HEK293T (cell line): ENCODE measurements at regions not wholly inside any gene's neighbourhood (a gene's known extent, or its start where the extent isn't known, plus 50 kb on each side); places are given as distances from the start of the nearest gene placed in this dataset.
"Not testable (repeated sequence)": the region's sequence is repeated elsewhere in the genome, so short reads cannot be mapped to it uniquely, and the experiment has no call there.

Experiments
- ARNT ChIP-seq: fragments of 450-650 bp; IDR thresholded peaks from 2 replicates; pipeline ENCODE4 v1.6.1; 2017; ENCODE audit warnings: mild to moderate bottlenecking
- BHLHE40 ChIP-seq: fragments of 450-650 bp; IDR thresholded peaks from 2 replicates; pipeline ENCODE4 v1.6.1; 2016; ENCODE audit warnings: mild to moderate bottlenecking, moderate library complexity, borderline replicate concordance
- ELF4 ChIP-seq: fragments of 450-650 bp; IDR thresholded peaks from 2 replicates; pipeline ENCODE4 v1.6.1; 2017; ENCODE audit warnings: antibody characterized with exemption
- FOXA1 ChIP-seq: fragments of 450-650 bp; IDR thresholded peaks from 2 replicates; pipeline ENCODE4 v1.6.1; 2016; ENCODE audit warnings: mild to moderate bottlenecking
- FOXK2 ChIP-seq: fragments of 450-650 bp; IDR thresholded peaks from 2 replicates; pipeline ENCODE4 v1.6.1; 2016; ENCODE audit warnings: mild to moderate bottlenecking
- FOXM1 ChIP-seq: fragments of 450-650 bp; IDR thresholded peaks from 2 replicates; pipeline ENCODE4 v1.6.1; 2017; ENCODE audit warnings: mild to moderate bottlenecking, borderline replicate concordance
- HDGF ChIP-seq: fragments of 450-650 bp; IDR thresholded peaks from 2 replicates; pipeline ENCODE4 v1.6.1; 2017; ENCODE audit warnings: antibody characterized with exemption, borderline replicate concordance
- LEF1 ChIP-seq: fragments of 450-650 bp; IDR thresholded peaks from 2 replicates; pipeline ENCODE4 v1.6.1; 2017; ENCODE audit warnings: mild to moderate bottlenecking, borderline replicate concordance
- SP1 ChIP-seq: fragments of 450-650 bp; IDR thresholded peaks from 2 replicates; pipeline ENCODE4 v1.6.1; 2017
- SUZ12 ChIP-seq: fragments of 450-650 bp; IDR thresholded peaks from 2 replicates; pipeline ENCODE4 v1.6.1; 2016; ENCODE audit warnings: mild to moderate bottlenecking
- TARDBP ChIP-seq: fragments of 450-650 bp; IDR thresholded peaks from 2 replicates; pipeline ENCODE4 v1.6.1; 2016
- ZNF384 ChIP-seq: fragments of 450-650 bp; IDR thresholded peaks from 2 replicates; pipeline ENCODE4 v1.6.1; 2016
- TF ChIP-seq, protein P1 (sequence below): fragments of 450-650 bp; IDR thresholded peaks from 2 replicates; pipeline ENCODE4 v1.6.1; 2016

DNA sequence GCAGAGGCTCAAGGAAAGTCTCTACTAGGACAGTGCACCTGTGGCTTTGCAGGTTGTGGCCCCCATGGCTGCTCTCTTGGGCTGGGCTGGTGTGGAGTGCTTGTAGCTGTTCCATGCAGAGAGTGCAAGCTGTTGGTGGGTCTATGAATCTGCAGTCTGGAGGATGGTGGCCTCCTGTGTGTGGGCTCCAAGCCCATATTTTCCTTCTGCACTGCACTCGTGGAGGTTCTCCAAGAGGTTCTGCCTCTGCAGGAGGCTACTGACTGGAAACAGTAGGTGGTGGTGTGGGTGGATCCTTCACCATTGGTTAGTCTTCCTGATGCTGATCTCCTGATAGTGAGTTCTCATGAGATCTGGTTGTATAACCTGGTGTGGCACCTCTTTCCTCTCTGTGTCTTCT is 143.2 kb upstream of the ZNF519 start:
- not testable (repeated sequence) for TF ChIP-seq FOXK2, SP1, HDGF, SUZ12, ARNT, FOXA1, LEF1, FOXM1, ZNF384, TARDBP, BHLHE40, ELF4
- TF ChIP-seq, protein P1, sequence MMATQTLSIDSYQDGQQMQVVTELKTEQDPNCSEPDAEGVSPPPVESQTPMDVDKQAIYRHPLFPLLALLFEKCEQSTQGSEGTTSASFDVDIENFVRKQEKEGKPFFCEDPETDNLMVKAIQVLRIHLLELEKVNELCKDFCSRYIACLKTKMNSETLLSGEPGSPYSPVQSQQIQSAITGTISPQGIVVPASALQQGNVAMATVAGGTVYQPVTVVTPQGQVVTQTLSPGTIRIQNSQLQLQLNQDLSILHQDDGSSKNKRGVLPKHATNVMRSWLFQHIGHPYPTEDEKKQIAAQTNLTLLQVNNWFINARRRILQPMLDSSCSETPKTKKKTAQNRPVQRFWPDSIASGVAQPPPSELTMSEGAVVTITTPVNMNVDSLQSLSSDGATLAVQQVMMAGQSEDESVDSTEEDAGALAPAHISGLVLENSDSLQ: not testable (repeated sequence)
